Loucy (cell line): ENCODE measurements at regions not wholly inside any gene's neighbourhood (a gene's known extent, or its start where the extent isn't known, plus 50 kb on each side); places are given as distances from the start of the nearest gene placed in this dataset.

Experiments
- H2AFZ ChIP-seq: fragments of 200-600 bp; sonication (generic); 2 replicates; pipeline ENCODE4 v1.6.0; 2016; ENCODE audit warnings: antibody characterized with exemption, mild to moderate bottlenecking, low read length, moderate library complexity
- H3F3A ChIP-seq: fragments of 200-600 bp; 2 replicates; pipeline ENCODE4 v1.6.0; 2016; ENCODE audit warnings: antibody characterized with exemption, low read depth, mild to moderate bottlenecking
- H3K27me3 ChIP-seq: fragments of 200-600 bp; sonication (generic); 2 replicates; pipeline ENCODE4 v1.6.1; 2014; ENCODE audit warnings: low read length, mild to moderate bottlenecking; ENCODE audit not compliant: insufficient read depth, poor library complexity, severe bottlenecking
- H3K36me3 ChIP-seq: fragments of 200-600 bp; sonication (generic); 2 replicates; pipeline ENCODE4 v1.6.1; 2016; ENCODE audit warnings: low read length; ENCODE audit not compliant: insufficient read depth
- H3K4me1 ChIP-seq: fragments of 200-600 bp; sonication (generic); 2 replicates; pipeline ENCODE4 v1.5.1; 2014; ENCODE audit warnings: low read length, mild to moderate bottlenecking; ENCODE audit not compliant: insufficient read depth, poor library complexity, severe bottlenecking
- H3K4me2 ChIP-seq: fragments of 200-600 bp; sonication (generic); 2 replicates; pipeline ENCODE4 v1.6.0; 2014; ENCODE audit warnings: antibody characterized with exemption, low read length, low read depth, mild to moderate bottlenecking; ENCODE audit not compliant: poor library complexity, severe bottlenecking
- H3K4me3 ChIP-seq: fragments of 200-600 bp; sonication (generic); 2 replicates; pipeline ENCODE4 v1.5.1; 2014; ENCODE audit warnings: low read length, mild to moderate bottlenecking, mixed read lengths; ENCODE audit not compliant: poor library complexity, severe bottlenecking
- H3K79me2 ChIP-seq: fragments of 200-600 bp; sonication (generic); 2 replicates; pipeline ENCODE4 v1.6.1; 2014; ENCODE audit warnings: low read length; ENCODE audit not compliant: insufficient read depth
- H3K9ac ChIP-seq: fragments of 200-600 bp; sonication (generic); 2 replicates; pipeline ENCODE4 v1.6.0; 2014; ENCODE audit warnings: mild to moderate bottlenecking, low read depth, low read length, moderate library complexity; ENCODE audit not compliant: poor library complexity, severe bottlenecking
- H3K9me2 ChIP-seq: fragments of 200-600 bp; sonication (generic); replicated peaks from 2 replicates; pipeline ENCODE4 v1.6.1; 2016; ENCODE audit warnings: low read depth, low read length, mixed read lengths
- H3K9me3 ChIP-seq: fragments of 200-600 bp; sonication (generic); 2 replicates; pipeline ENCODE4 v1.6.1; 2014; ENCODE audit warnings: mild to moderate bottlenecking, antibody characterized with exemption, low read length, low read depth; ENCODE audit not compliant: insufficient read depth
- H4K20me1 ChIP-seq: fragments of 200-600 bp; sonication (generic); 2 replicates; pipeline ENCODE4 v1.6.0; 2014; ENCODE audit warnings: antibody characterized with exemption, low read length, mild to moderate bottlenecking; ENCODE audit not compliant: insufficient read depth, poor library complexity, severe bottlenecking
- EZH2phosphoT487 ChIP-seq: fragments of 200-600 bp; IDR thresholded peaks from 2 replicates; pipeline ENCODE4 v1.6.1; 2018; ENCODE audit warnings: antibody characterized with exemption, mild to moderate bottlenecking, moderate library complexity, borderline replicate concordance
- TF ChIP-seq, protein P1 (sequence below): fragments of 200-600 bp; sonication (generic); conservative IDR thresholded peaks from 2 replicates; pipeline ENCODE4 v1.5.1; 2014; ENCODE audit warnings: mild to moderate bottlenecking, antibody characterized with exemption, low read length

DNA sequence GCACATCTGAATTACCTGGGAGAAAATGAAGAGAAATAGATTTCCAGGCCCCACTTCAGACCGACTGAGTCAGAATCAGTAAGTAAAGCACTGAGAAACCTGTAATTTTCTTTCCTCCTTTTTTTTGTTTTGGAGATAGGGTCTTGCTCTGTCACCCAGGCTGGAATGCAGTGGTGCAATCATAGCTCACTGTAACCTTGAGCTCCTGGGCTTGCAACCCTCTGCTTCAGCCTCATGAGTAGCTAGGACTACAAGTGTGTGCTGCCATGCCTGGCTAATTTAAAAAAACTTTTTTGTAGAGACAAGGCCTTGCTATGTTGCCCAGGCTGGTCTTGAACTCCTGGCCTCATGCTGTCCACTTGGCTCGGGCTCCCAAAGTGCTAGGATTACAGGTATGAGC, 260.2 kb downstream of the STK31 start:
- H3K79me2 ChIP-seq, result no peaks in the 10 kb centered on the region
- H3K9me3 ChIP-seq, result no peaks in the 10 kb centered on the region
- no peaks in the 10 kb centered on the region for H3F3A ChIP-seq
- H3K4me3 ChIP-seq, result no peak overlapping the region
- H2AFZ ChIP-seq, result no peak overlapping the region
- TF ChIP-seq, protein P1, sequence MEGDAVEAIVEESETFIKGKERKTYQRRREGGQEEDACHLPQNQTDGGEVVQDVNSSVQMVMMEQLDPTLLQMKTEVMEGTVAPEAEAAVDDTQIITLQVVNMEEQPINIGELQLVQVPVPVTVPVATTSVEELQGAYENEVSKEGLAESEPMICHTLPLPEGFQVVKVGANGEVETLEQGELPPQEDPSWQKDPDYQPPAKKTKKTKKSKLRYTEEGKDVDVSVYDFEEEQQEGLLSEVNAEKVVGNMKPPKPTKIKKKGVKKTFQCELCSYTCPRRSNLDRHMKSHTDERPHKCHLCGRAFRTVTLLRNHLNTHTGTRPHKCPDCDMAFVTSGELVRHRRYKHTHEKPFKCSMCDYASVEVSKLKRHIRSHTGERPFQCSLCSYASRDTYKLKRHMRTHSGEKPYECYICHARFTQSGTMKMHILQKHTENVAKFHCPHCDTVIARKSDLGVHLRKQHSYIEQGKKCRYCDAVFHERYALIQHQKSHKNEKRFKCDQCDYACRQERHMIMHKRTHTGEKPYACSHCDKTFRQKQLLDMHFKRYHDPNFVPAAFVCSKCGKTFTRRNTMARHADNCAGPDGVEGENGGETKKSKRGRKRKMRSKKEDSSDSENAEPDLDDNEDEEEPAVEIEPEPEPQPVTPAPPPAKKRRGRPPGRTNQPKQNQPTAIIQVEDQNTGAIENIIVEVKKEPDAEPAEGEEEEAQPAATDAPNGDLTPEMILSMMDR, result no peak
- no peak for TF ChIP-seq EZH2phosphoT487
- peaks cover 16% of the 10 kb centered on the region for H3K4me1 ChIP-seq
- no peak overlapping the region for H3K4me2 ChIP-seq
- no peak overlapping the region for H3K9ac ChIP-seq
- no peaks in the 10 kb centered on the region for H3K27me3 ChIP-seq
- no peaks in the 10 kb centered on the region for H3K36me3 ChIP-seq
- no peaks in the 10 kb centered on the region for H4K20me1 ChIP-seq
- H3K9me2 ChIP-seq, result no peaks in the 10 kb centered on the region

DNA sequence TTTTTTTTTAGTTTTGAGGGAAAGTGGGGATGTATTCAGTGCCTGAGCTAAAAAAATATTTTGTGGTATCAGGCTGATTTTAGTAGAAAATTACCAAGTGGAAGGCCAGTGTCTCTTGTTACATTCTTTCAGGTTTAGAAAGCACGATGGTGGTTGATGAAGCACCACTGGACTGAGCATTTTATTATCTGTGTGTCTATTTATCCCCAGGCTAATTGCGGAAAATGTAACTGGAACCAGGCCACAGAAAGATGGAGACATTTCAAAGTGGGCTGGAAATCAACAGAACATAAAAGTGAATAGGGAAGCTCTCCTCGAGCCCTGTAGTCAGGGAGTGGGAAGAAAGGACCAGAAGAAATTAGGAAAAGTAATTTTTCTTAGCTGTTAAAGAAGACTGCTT, 261.0 kb downstream of the STK31 start:
- no peaks in the 10 kb centered on the region for H3K27me3 ChIP-seq
- H2AFZ ChIP-seq, result no peak overlapping the region
- H3K9me3 ChIP-seq, result no peaks in the 10 kb centered on the region
- H3F3A ChIP-seq, result no peaks in the 10 kb centered on the region
- H3K9me2 ChIP-seq, result no peaks in the 10 kb centered on the region
- H4K20me1 ChIP-seq, result no peaks in the 10 kb centered on the region
- H3K79me2 ChIP-seq, result no peaks in the 10 kb centered on the region
- H3K4me2 ChIP-seq, result no peak overlapping the region
- H3K36me3 ChIP-seq, result no peaks in the 10 kb centered on the region
- H3K9ac ChIP-seq, result no peak overlapping the region
- TF ChIP-seq EZH2phosphoT487, result no peak
- TF ChIP-seq, protein P1, result no peak
- H3K4me3 ChIP-seq, result no peak overlapping the region
- H3K4me1 ChIP-seq, result peaks cover 16% of the 10 kb centered on the region

DNA sequence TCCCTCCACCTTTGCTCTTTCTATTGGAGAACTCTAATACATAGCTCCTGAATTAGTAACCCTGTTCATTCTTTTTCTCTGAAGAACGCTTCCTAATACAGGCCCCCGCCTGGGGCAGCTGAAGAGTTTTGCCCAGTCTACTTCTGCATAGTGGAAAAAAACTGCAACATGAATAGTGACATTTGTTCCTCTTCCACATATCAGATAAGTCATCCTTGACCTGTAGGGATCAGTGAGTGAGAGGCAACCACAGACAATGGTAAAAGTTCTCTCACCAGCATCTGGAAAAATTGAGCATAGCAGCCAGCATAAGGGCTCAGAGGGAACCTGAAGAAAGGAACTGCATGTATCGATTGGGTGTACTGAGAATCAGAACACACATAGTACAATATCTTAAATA, 262.0 kb downstream of the STK31 start:
- H2AFZ ChIP-seq, result no peak overlapping the region
- H3K36me3 ChIP-seq, result no peaks in the 10 kb centered on the region
- no peak overlapping the region for H3K9ac ChIP-seq
- no peaks in the 10 kb centered on the region for H3F3A ChIP-seq
- H3K9me2 ChIP-seq, result no peaks in the 10 kb centered on the region
- H4K20me1 ChIP-seq, result no peaks in the 10 kb centered on the region
- H3K4me1 ChIP-seq, result peaks cover 16% of the 10 kb centered on the region
- no peaks in the 10 kb centered on the region for H3K79me2 ChIP-seq
- H3K4me3 ChIP-seq, result no peak overlapping the region
- TF ChIP-seq, protein P1, result no peak
- TF ChIP-seq EZH2phosphoT487, result no peak
- H3K27me3 ChIP-seq, result no peaks in the 10 kb centered on the region
- no peaks in the 10 kb centered on the region for H3K9me3 ChIP-seq
- no peak overlapping the region for H3K4me2 ChIP-seq
